ENCODE measurements at regions not wholly inside any gene's neighbourhood (a gene's known extent, or its start where the extent isn't known, plus 50 kb on each side); places are given as distances from the start of the nearest gene placed in this dataset.

DNA sequence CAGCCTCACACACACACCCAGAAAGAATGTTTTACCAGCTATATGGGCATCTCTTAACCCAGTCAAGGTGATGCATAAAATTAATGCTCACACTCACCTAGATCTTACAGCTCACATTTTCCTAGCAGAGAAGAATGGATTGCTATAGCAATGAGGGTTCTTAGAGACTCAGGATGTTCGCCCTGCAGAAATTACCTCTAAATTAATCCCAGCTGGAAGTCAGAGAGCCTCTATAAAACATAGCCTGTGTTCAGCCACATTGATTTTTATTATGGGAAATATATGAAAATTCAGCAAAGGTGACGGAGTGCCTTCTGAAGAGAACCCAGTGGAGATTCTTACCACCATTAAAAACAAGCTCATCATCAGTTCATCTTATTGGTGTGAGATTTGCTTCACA lies 528.3 kb upstream of the ZFP42 start:
- no peak for DNase-seq (ENCODE audit: low spot score)
- TF ChIP-seq, protein P1, sequence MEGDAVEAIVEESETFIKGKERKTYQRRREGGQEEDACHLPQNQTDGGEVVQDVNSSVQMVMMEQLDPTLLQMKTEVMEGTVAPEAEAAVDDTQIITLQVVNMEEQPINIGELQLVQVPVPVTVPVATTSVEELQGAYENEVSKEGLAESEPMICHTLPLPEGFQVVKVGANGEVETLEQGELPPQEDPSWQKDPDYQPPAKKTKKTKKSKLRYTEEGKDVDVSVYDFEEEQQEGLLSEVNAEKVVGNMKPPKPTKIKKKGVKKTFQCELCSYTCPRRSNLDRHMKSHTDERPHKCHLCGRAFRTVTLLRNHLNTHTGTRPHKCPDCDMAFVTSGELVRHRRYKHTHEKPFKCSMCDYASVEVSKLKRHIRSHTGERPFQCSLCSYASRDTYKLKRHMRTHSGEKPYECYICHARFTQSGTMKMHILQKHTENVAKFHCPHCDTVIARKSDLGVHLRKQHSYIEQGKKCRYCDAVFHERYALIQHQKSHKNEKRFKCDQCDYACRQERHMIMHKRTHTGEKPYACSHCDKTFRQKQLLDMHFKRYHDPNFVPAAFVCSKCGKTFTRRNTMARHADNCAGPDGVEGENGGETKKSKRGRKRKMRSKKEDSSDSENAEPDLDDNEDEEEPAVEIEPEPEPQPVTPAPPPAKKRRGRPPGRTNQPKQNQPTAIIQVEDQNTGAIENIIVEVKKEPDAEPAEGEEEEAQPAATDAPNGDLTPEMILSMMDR (IDR thresholded peaks at IDR 0.05; ENCODE audit: extremely low read depth, insufficient read depth, missing control alignments), result no peak
- in situ Hi-C loops (cut with MboI; ENCODE audit: low pct_unique_long_range_greater_than_20kb, low sequenced_read_pairs, unreplicated experiment), result no loop called here

DNA sequence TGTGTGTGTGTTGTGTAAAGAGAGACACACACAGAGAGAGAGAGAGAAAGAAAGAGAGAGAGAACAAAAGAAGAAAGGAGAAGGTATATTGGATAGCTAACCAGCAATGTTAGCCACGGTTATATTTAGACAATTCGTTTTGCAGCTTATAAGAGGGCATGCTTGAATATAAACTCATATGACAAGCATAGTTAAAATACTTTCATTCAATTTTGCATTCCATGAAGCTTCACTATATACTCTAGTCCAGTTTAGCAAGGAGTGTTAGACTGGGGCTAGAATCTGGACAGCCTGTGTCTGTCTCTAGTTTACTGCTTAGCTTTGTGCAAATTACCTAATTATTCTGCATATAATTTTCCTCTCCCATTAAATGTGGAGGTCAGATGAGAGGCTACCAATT lies 525.9 kb upstream of the ZFP42 start:
- in situ Hi-C loops (cut with MboI; ENCODE audit: low pct_unique_long_range_greater_than_20kb, low sequenced_read_pairs, unreplicated experiment), result no loop called here

DNA sequence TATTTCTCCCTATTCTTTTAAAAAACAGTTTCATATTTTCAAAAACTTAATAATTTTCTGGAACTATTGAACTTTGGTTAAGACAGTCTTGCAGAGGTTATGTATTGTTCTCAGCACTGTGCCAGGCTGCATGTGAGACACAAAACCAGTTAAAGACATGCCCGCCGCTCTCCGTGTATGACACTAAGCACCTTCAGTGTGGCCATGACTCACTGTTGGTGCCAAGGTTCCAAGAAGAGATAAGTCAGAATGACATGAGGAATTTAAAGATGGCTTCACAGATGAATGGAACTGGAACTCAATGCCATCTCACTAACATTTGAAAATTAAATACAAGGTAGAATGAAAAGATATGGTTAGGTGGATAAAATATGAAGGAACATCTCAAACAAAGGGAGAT lies 525.5 kb upstream of the ZFP42 start:
- in situ Hi-C loops (cut with MboI; ENCODE audit: low pct_unique_long_range_greater_than_20kb, low sequenced_read_pairs, unreplicated experiment), result no loop called here
- TF ChIP-seq, protein P1 (IDR thresholded peaks at IDR 0.05; ENCODE audit: extremely low read depth, insufficient read depth, missing control alignments), result no peak
- no peak for DNase-seq (ENCODE audit: low spot score)

More for the DNA sequence above, 525.9 kb upstream of the ZFP42 start:
- TF ChIP-seq, protein P1 (IDR thresholded peaks at IDR 0.05; ENCODE audit: extremely low read depth, insufficient read depth, missing control alignments), result no peak
- no peak for DNase-seq (ENCODE audit: low spot score)

DNA sequence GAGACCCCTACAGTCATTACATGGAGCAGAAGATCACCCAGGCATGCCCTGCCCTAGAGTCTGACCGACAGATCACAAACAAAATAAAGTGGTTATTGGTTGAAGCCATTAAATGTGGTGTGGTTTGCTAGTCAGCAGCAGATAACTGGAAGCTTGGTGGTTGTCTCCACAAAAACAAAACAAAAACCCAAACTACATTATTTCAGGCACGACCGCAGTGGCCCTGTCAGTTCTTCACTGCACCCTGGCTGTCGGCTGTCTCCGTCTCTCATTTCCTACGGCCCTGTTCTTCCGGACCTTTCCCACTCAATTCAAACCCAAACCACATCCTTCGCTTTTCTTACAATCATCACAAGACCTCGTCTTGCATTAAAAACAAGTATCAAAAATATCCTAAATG lies 521.3 kb upstream of the ZFP42 start:
- TF ChIP-seq, protein P1 (IDR thresholded peaks at IDR 0.05; ENCODE audit: extremely low read depth, insufficient read depth, missing control alignments), result no peak
- in situ Hi-C loops (cut with MboI; ENCODE audit: low pct_unique_long_range_greater_than_20kb, low sequenced_read_pairs, unreplicated experiment), result no loop called here
- DNase-seq (ENCODE audit: low spot score), result no peak

DNA sequence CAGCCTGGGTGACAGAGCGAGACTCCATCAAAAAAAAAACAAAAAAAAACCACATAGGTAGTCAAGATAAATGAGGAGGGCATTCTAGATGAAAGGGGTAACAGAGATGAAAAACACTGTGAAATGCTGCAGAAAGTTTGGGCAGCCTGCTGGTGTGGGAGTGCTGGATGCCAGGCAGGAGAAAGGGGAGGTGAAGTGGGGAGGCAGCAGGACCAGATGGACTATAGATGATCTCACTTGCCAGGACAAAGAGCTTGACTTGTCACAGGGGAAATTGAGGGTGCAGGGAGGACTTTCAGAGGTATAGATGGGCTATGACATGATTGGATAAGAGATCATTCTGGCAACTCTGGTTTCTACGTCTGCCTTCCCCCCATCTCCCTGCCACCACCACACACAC lies 519.7 kb upstream of the ZFP42 start:
- no peak for DNase-seq (ENCODE audit: low spot score)
- in situ Hi-C loops (cut with MboI; ENCODE audit: low pct_unique_long_range_greater_than_20kb, low sequenced_read_pairs, unreplicated experiment), result no loop called here
- TF ChIP-seq, protein P1 (IDR thresholded peaks at IDR 0.05; ENCODE audit: extremely low read depth, insufficient read depth, missing control alignments), result no peak

DNA sequence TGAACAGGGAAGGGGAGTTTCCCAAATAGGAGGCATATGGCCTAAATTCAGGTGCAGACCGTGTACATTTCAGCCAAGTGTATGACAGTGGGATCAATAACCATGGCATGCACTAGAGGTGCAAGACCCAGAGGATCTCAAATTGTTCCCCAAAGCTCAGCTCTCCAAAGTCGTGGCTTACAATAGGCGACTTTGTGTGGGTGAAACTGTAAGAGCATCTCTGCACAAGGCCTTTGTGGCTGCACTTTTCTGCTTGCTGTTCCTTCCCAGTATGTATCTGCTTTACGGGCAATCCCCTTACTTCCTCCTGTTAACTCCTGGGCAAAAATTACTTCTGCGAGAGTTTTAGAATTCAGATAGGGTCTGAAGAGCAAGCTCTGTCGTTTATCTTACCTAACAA lies 518.3 kb upstream of the ZFP42 start:
- in situ Hi-C loops (cut with MboI; ENCODE audit: low pct_unique_long_range_greater_than_20kb, low sequenced_read_pairs, unreplicated experiment), result no loop called here
- TF ChIP-seq, protein P1 (IDR thresholded peaks at IDR 0.05; ENCODE audit: extremely low read depth, insufficient read depth, missing control alignments), result no peak
- no peak for DNase-seq (ENCODE audit: low spot score)

Measured in GM13977 (cell line).